Fibroblast of lung (primary cell): ENCODE measurements at regions not wholly inside any gene's neighbourhood (a gene's known extent, or its start where the extent isn't known, plus 50 kb on each side); places are given as distances from the start of the nearest gene placed in this dataset.

Experiments
- EZH2 ChIP-seq: IDR thresholded peaks from 2 replicates; pipeline ENCODE4 v1.5.1; 2012; ENCODE audit warnings: low read length, control low read depth, mild to moderate bottlenecking; ENCODE audit errors: missing control alignments
- TF ChIP-seq, protein P1 (sequence below), 2 donors: IDR thresholded peaks in 1 of 2; conservative IDR thresholded peaks in 1 of 2; 1 replicate in 1 of 2; 2 replicates in 1 of 2; pipeline ENCODE4 v1.5.1; 2011 to 2012; ENCODE audit warnings: low read length in 2 of 2, control low read depth in 1 of 2, inconsistent platforms in 1 of 2, low read depth in 1 of 2, mild to moderate bottlenecking in 1 of 2

DNA sequence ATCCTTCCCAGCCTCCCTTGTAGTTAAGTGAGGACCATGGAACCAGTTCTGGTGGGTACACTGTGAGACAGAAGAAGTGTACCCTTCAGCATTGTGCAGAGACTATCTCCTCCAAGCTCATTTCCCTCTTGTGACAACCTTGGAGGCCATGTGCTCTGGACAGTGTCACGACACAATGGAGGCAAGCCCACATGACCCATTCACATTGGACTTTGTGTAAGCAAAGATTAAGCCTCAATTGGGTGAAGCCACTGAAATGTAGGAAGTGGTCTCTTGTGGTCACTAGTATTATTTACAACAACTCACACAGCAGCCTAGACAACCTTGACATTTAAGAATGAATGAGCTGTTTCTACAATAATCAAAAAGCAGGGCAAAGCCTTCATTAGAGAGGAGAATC lies 124.2 kb downstream of the INHBA start:
- TF ChIP-seq, protein P1, sequence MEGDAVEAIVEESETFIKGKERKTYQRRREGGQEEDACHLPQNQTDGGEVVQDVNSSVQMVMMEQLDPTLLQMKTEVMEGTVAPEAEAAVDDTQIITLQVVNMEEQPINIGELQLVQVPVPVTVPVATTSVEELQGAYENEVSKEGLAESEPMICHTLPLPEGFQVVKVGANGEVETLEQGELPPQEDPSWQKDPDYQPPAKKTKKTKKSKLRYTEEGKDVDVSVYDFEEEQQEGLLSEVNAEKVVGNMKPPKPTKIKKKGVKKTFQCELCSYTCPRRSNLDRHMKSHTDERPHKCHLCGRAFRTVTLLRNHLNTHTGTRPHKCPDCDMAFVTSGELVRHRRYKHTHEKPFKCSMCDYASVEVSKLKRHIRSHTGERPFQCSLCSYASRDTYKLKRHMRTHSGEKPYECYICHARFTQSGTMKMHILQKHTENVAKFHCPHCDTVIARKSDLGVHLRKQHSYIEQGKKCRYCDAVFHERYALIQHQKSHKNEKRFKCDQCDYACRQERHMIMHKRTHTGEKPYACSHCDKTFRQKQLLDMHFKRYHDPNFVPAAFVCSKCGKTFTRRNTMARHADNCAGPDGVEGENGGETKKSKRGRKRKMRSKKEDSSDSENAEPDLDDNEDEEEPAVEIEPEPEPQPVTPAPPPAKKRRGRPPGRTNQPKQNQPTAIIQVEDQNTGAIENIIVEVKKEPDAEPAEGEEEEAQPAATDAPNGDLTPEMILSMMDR (conservative IDR thresholded peaks at IDR 0.05 in 1 of 2, IDR thresholded peaks at IDR 0.05 in 1 of 2; ENCODE audit: low read depth in 1 of 2, low read length in 2 of 2) = no peak
- no peak for TF ChIP-seq EZH2
